HG03060 (cell line): ENCODE measurements at regions not wholly inside any gene's neighbourhood (a gene's known extent, or its start where the extent isn't known, plus 50 kb on each side); places are given as distances from the start of the nearest gene placed in this dataset.

Experiments
- ATAC-seq: cut with Tn5 transposase; IDR thresholded peaks from one replicate; pipeline ENCODE4 v1.9.1; 2021; ENCODE audit warnings: low read depth, moderate number of reproducible peaks; ENCODE audit not compliant: unreplicated experiment

DNA sequence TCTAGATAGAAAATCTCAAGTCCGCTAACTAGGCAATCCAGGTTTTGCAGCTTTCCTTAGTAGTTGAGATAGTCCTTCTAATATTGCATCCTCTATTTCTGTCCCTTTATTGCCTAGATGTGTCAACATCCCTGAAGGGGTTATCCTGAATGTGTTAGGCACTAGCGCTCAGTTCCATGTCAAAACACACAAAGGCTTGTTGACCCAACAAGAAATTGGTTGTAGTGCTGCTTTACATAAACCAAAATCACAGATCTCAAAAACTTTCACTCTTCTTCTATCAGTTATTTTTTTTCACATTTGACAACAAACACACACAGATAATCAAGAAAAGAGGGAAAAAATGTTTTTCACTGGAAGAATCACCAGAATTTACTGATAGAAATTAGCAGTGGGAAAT lies 51.4 kb upstream of the SOX2 start:
- no peak for ATAC-seq

- ATAC-seq, result no peak
These were observed 74.3 kb upstream of the SOX2 start for GRCh38 chr3:181637456-181637855.

DNA sequence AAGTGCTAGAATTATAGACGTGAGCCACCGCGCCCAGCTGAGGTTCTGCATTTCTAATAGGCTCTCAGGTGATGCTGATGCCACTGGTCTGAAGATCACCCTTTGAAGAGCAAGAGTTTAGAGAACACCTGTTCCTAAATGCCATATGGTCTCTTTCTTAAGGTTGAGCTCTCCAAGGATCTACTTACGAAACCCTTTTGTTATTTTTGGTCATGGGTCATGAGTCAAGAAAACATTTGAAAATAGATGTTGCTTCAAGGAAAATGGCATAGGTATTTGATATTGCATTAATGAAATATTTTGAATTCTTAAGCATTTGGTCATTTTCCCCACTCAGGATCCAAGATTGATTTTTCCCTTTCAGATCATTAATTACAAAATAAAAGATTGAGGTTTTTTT lies 74.7 kb upstream of the SOX2 start:
- no peak for ATAC-seq

DNA sequence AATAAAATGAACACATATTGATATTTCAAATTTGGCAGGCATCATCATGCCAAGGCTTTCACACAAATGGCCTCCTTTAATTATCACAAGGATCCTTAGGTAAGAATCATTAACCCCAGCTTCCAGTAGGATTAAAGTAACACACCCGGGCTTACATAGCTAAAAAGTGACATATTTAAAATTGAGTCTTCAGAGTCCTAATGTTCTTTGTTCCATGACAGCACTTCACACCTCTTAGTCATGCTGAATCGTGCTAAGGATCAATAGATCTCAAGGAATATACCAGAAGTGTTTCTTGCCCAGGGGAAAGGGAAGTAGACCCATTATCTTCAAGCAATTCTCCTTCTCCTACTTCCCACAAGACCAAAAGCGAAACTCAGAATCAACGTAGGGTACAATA lies 76.6 kb upstream of the SOX2 start:
- no peak for ATAC-seq

GRCh38 chr3:181633556-181633955 lies 78.2 kb upstream of the SOX2 start:
- no peak for ATAC-seq

GRCh38 chr3:181631901-181632300 lies 79.8 kb upstream of the SOX2 start:
- ATAC-seq, result no peak

DNA sequence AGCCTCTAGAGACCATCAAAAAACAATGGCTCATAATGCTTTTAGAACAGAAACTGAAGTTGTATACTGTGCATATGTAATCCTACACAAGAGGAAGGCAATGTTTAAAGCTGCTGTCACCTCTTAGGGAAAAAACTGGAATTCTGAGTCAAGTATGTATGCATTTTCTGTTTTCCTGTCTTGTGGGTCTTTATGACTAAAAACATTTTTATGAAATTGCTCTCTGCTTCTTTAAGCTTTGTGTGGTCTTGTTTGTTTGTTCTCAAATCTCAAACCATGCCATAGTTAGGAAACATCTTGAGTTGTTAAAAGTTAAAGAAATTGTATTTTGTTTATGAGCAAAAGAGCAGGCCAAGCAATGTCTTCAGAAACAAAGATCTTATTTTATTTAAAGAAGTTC lies 80.9 kb upstream of the SOX2 start:
- no peak for ATAC-seq

DNA sequence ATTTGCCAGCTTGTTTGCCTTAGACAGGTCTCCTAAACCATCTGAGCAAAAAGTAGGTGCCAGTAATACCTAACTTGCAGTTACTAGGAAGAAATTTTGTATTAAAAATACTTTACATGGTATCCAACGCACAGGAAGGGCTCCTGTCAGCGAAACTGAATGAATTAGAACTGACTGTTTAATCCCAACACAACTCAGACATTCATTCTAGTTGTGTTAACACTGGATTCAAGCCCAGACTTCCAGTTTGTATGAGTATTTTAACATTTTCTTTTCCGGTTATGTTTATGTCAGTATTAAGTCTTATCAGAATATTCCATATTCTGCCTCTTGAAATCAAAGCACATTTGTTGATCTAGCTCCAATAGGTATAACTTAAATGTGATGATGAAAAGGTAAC lies 82.0 kb upstream of the SOX2 start:
- ATAC-seq, result no peak

DNA sequence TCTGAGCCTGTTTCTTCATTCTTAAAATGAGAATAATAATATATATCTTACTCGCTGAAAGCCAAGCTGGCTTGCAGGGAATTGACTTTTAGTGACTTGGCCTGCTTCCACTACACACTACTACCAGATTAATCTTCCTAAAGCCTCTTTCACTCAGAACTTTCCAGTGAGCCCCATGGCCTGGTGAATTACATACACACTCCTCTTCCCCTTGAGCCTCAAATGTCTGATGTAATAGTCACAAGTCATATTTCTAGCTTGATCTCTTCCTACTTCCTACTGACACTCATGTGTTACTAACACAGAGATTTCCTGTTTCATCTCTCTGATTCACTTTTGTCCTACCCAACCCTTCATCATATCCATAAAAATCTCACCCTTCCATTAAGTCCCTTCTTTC lies 82.7 kb upstream of the SOX2 start:
- ATAC-seq, result no peak

DNA sequence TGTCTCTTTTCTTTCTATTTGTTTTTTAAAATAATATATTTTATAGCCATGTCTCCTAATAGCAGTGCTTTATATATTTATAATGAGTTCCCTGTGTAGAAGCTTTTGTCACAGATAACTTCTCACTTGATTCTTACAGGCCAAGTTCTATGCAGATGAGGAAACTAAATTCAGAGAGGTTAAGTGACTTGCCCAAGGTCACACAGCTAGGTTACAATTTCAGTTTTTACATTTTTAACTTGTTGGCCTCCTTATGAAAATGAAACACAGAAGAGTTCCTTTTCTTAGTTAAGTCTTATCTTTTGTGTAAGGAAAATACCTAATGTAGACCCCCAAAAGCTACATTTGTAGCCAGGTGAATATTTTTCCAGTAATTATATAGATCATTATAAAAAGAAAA lies 83.3 kb upstream of the SOX2 start:
- no peak for ATAC-seq

DNA sequence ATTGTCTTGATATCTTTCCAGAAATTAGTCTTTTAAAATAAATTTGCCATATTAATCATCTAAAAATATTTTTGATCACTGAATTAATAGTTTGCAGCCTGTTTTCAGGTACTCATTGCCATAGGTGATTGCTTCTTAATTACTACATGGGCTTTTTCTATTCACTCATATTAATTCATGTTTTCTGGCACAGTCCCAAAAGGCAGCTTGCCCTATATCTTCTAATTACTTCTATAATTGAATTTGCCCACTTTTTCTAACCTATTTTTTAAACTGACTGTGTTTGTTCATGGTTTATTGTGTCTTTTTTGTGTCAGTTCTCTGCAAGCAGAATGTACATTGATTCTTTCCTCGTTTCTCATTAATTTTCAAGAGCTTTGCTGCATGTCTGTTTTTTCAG lies 85.7 kb upstream of the SOX2 start:
- ATAC-seq, result no peak

GRCh38 chr3:181623924-181624694 lies 87.6 kb upstream of the SOX2 start:
- ATAC-seq, result no peak

- ATAC-seq, result no peak
These were observed 89.4 kb upstream of the SOX2 start for GRCh38 chr3:181622365-181622764.

DNA sequence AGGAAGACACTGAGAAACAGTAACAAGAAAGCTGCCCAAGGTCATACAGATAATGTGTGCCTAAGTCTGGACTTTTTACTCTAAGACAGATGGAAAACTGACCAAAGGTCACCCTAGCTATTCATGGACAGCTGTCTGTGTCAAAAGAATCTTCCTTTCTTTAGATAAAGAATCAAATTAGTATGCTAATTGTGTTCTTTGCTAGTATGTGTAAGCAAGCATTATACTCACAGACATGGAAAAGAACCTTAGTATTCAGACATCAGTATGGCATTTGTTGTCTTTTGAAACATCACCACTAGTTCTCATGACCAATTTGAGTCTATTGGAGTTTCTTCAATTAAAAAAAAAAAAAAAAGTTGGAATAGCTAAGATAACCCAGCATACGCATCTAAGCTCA lies 91.8 kb upstream of the SOX2 start:
- no peak for ATAC-seq

GRCh38 chr3:181618260-181618659 lies 93.5 kb upstream of the SOX2 start:
- no peak for ATAC-seq

DNA sequence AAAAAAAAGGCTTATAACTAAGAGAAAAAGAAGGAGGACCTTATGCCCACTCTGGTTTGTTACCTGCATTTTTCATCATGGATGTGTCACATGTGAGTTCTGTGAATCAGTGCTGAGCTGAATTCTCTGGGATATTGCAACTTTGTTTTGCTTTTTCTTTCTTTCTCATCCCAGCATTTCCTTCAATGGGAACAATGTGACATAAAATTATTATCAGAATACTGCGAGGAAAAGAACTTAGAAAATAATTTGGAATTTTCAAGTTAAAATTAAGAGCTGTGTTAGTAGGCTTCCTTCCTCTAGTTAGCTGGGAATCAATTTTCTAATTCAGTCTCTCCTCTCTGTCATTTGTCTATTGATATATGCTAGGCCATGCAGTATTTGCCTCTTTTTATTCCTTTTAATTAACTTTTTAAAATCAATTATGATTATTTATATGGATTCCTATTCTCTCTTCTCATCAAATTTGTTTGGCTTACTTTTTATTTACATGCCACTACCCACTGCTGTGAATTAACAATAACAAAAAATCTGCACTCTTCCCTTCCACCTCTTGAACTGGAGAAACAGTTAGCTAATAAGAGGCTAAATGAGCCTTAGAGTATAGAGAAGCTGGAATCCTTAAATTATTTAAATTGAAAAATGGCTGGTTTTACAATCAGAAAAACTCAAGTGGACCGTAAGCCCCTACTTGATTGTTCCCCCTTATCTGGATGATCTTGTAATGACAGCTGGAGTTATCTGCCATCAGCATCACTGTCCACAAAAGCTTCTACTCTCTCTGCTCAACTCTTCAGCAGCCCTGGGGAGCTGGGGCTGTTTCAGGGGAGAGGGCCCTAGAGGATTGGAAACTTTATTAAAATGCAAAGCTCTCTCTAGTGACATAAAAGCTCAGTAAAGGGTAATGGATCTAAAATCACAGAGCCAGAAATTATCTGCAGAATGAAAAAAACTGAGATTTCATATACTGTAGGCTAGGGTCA lies 95.3 kb upstream of the SOX2 start:
- ATAC-seq, result no peak

- ATAC-seq, result no peak
These were observed 96.1 kb upstream of the SOX2 start for GRCh38 chr3:181615666-181616065.

GRCh38 chr3:181614878-181615277 lies 96.8 kb upstream of the SOX2 start:
- no peak for ATAC-seq

DNA sequence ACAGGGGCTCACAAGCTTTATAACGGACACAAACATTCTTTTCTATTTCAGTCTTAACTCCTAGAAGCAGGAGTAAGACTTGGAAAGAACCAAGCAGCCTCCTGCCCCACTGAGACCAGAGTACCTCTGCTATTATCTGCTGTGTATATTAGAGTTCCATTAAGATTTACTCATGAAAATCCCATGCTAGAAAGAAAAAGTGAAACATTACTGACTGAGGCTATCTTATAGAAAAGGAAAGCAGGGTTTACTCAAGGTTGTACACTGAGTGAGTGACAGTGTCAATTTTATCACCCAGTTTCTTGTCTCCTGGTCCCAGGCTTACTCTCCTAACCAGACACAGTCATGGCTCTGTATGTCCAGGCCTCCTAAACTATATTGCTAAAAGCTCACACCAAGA lies 97.9 kb upstream of the SOX2 start:
- ATAC-seq, result no peak

DNA sequence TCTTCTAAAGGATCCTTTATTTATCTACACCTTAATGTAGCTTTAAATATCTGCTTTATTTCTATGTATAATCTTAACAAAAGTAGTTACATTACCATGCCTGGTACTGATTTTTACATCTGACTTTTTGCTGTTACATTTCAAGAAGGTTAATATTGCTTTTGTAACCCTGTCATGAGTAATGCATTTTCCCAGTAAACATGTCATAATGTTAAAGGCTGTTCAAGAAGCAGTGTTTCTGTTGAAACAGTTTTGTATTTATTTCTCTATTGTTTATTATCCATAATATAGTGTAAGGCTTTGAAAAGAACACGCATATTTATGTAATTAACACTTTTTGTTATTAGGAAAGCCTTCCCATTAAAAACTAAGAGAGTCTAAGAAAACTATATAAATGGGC lies 98.5 kb upstream of the SOX2 start:
- no peak for ATAC-seq

DNA sequence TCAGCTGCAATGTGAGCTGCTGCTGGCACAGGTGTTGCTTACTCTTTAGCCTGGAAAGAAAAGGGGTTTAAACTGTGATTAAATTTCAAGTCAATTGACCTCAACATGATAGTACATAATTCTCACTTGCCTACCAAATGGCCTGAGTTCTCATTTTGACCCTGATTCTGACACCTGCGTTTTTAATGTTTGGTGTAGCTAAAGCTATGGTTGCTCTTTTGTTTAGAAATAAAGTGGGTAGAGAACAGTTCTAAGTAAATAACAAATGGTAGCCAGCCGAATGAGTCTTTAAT lies 100.8 kb upstream of the SOX2 start:
- no peak for ATAC-seq
